ENCODE measurements at regions not wholly inside any gene's neighbourhood (a gene's known extent, or its start where the extent isn't known, plus 50 kb on each side); places are given as distances from the start of the nearest gene placed in this dataset.

GRCh38 chr4:1572964-1573720 lies 111.0 kb downstream of the FAM53A start (continued):
- TF ChIP-seq CREB3L1 (IDR thresholded peaks at IDR 0.05; ENCODE audit: borderline replicate concordance, low read depth), result no peak
- TF ChIP-seq ZZZ3 (IDR thresholded peaks at IDR 0.05), result no peak
- 0 out of 2 replicates have a peak, but pooled peaks have one; percentile 2 for TF ChIP-seq PKNOX1 (IDR thresholded peaks at IDR 0.05)
- TF ChIP-seq TSC22D4 (tag; IDR thresholded peaks at IDR 0.05), result 0 out of 2 replicates have a peak, but pooled peaks have one; percentile 67
- TF ChIP-seq PHTF2 (CRISPR knock-in tag; IDR thresholded peaks at IDR 0.05), result no peak
- TF ChIP-seq SMARCA5 (IDR thresholded peaks at IDR 0.05), result peak; percentile 32; the same call in 1 of the 2 replicates
- no peak for TF ChIP-seq BRF2 (IDR thresholded peaks at IDR 0.05; ENCODE audit: borderline replicate concordance, insufficient read depth, insufficient read length)
- no peak for TF ChIP-seq MEIS2 (IDR thresholded peaks at IDR 0.05; ENCODE audit: partially characterized antibody)
- peak; percentile 24 for TF ChIP-seq ARHGAP35 (IDR thresholded peaks at IDR 0.05; ENCODE audit: partially characterized antibody)
- no peak for TF ChIP-seq ZNF318 (IDR thresholded peaks at IDR 0.05; ENCODE audit: borderline replicate concordance in 1 of 2, low read depth in 1 of 2)
- TF ChIP-seq GATA2 (CRISPR knock-in tag; IDR thresholded peaks at IDR 0.05), result no peak
- no peak for TF ChIP-seq DIDO1 (tag; IDR thresholded peaks at IDR 0.05; ENCODE audit: low read depth)
- no peak for TF ChIP-seq PTBP1 (IDR thresholded peaks at IDR 0.05; ENCODE audit: low read depth, low read length)
- TF ChIP-seq NR3C1 (CRISPR knock-in tag; IDR thresholded peaks at IDR 0.05), result no peak
- TF ChIP-seq ZNF551 (CRISPR knock-in tag; IDR thresholded peaks at IDR 0.05), result no peak
- TF ChIP-seq MCM5 (IDR thresholded peaks at IDR 0.05; ENCODE audit: low read depth), result no peak
- no peak for TF ChIP-seq STAT5B (CRISPR knock-in tag; IDR thresholded peaks at IDR 0.05)
- TF ChIP-seq KLF16 (IDR thresholded peaks at IDR 0.05), result no peak

Measured in K562 (cell line).